ENCODE measurements at regions not wholly inside any gene's neighbourhood (a gene's known extent, or its start where the extent isn't known, plus 50 kb on each side); places are given as distances from the start of the nearest gene placed in this dataset.

GRCh38 chr10:47209466-47209865 lies 90.5 kb upstream of the GDF10 start:
- WGBS (ENCODE audit: insufficient coverage): no CpG with 5 or more reads among the region's 1 CpG
- H3K4me1 ChIP-seq (ENCODE audit: control insufficient read depth in 1 of 2, insufficient read depth in 2 of 2, low read length in 2 of 2): peaks cover 0 to 4% of the 10 kb centered on the region in 2 donors
- no peak overlapping the region for H3K4me2 ChIP-seq (replicated peaks; ENCODE audit: extremely low read depth, low read length, poor library complexity, severe bottlenecking)
- Mint-ChIP-seq H3K4me3 (no peak overlapping the region), H3K4me1 (peaks cover 8% of the 10 kb centered on the region), H3K9me3 (peaks cover 6 to 13% (median 8%) of the 10 kb centered on the region in 7 donors), H3K36me3 (no peaks in the 10 kb centered on the region), H3K27ac (no peak overlapping the region), H3K27me3 (ENCODE audit: low read depth in 3 of 3) (peaks cover 0 to 3% (median 3%) of the 10 kb centered on the region in 3 donors)
- H3K4me3 ChIP-seq (replicated peaks in 1 of 3; ENCODE audit: low read depth in 2 of 3, low read length in 3 of 3): no peak overlapping the region
- intact Hi-C loops (cut with micrococcal nuclease): no loop called here
- H4K20me1 ChIP-seq (ENCODE audit: insufficient read depth, low read length): no peaks in the 10 kb centered on the region
- H3K36me3 ChIP-seq (replicated peaks in 1 of 2; ENCODE audit: control insufficient read depth in 1 of 2, insufficient read depth in 2 of 2, low read length in 2 of 2): no peaks in the 10 kb centered on the region
- H3K79me2 ChIP-seq (ENCODE audit: insufficient read depth, low read length): no peaks in the 10 kb centered on the region
- no peaks in the 10 kb centered on the region for H3K27me3 ChIP-seq (ENCODE audit: control insufficient read depth in 2 of 2, insufficient read depth in 2 of 2, low read length in 2 of 2)
- H3K9ac ChIP-seq (ENCODE audit: insufficient read depth, low read length, poor library complexity, severe bottlenecking): no peak overlapping the region
- peaks cover 0 to 10% of the 10 kb centered on the region in 2 donors for H3K9me3 ChIP-seq (replicated peaks in 1 of 2; ENCODE audit: control insufficient read depth in 1 of 2, insufficient read depth in 1 of 2, low read length in 2 of 2)
- no peak overlapping the region for H2AFZ ChIP-seq (ENCODE audit: insufficient read depth, low read depth, low read length, poor library complexity, severe bottlenecking)
- H3K27ac ChIP-seq (ENCODE audit: low read depth in 1 of 2, low read length in 2 of 2): no peak overlapping the region
- DNase-seq: no peak
- no peak for TF ChIP-seq CTCF (IDR thresholded peaks at IDR 0.05)

- H3K79me2 ChIP-seq (ENCODE audit: insufficient read depth, low read length): no peaks in the 10 kb centered on the region
- Mint-ChIP-seq H3K27me3 (ENCODE audit: low read depth in 3 of 3) (peaks cover 1 to 8% (median 2%) of the 10 kb centered on the region in 3 donors), H3K4me3 (no peak overlapping the region), H3K4me1 (no peaks in the 10 kb centered on the region), H3K27ac (no peak overlapping the region), H3K9me3 (peaks cover 5 to 14% (median 8%) of the 10 kb centered on the region in 7 donors), H3K36me3 (no peaks in the 10 kb centered on the region)
- no peak overlapping the region for H3K4me2 ChIP-seq (replicated peaks; ENCODE audit: extremely low read depth, low read length, poor library complexity, severe bottlenecking)
- H2AFZ ChIP-seq (ENCODE audit: insufficient read depth, low read depth, low read length, poor library complexity, severe bottlenecking): no peak overlapping the region
- H3K9me3 ChIP-seq (replicated peaks in 1 of 2; ENCODE audit: control insufficient read depth in 1 of 2, insufficient read depth in 1 of 2, low read length in 2 of 2): peaks cover 0 to 10% of the 10 kb centered on the region in 2 donors
- no peak overlapping the region for H3K27ac ChIP-seq (ENCODE audit: low read depth in 1 of 2, low read length in 2 of 2)
- H3K9ac ChIP-seq (ENCODE audit: insufficient read depth, low read length, poor library complexity, severe bottlenecking): no peak overlapping the region
- peaks cover 0 to 2% of the 10 kb centered on the region in 2 donors for H3K27me3 ChIP-seq (ENCODE audit: control insufficient read depth in 2 of 2, insufficient read depth in 2 of 2, low read length in 2 of 2)
- no peak overlapping the region for H3K4me3 ChIP-seq (replicated peaks in 1 of 3; ENCODE audit: low read depth in 2 of 3, low read length in 3 of 3)
- no peak for DNase-seq
- H3K4me1 ChIP-seq (ENCODE audit: control insufficient read depth in 1 of 2, insufficient read depth in 2 of 2, low read length in 2 of 2): no peaks in the 10 kb centered on the region
- H4K20me1 ChIP-seq (ENCODE audit: insufficient read depth, low read length): no peaks in the 10 kb centered on the region
- H3K36me3 ChIP-seq (replicated peaks in 1 of 2; ENCODE audit: control insufficient read depth in 1 of 2, insufficient read depth in 2 of 2, low read length in 2 of 2): no peaks in the 10 kb centered on the region
- intact Hi-C loops (cut with micrococcal nuclease): no loop called here
- no peak for TF ChIP-seq CTCF (IDR thresholded peaks at IDR 0.05)
Measured at GRCh38 chr10:47214520-47214919, 85.5 kb upstream of the GDF10 start.
